HCT116 (cell line): ENCODE measurements at regions not wholly inside any gene's neighbourhood (a gene's known extent, or its start where the extent isn't known, plus 50 kb on each side); places are given as distances from the start of the nearest gene placed in this dataset.

ENCODE experiments used
- ATAC-seq: fragments of 200-7000 bp; cut with Tn5 transposase; 2 replicates; pipeline ENCODE4 v1.9.1; 2020; ENCODE audit warnings: mild to moderate bottlenecking, moderate library complexity
- BruUV-seq: library from RNA; stranded (reverse); fragments of 400-500 nt; replicated peaks from 2 replicates; lab custom pipeline; 2021; lab: Mats Ljungman, UMichigan
- CTCF ChIA-PET: fragments of 300-600 bp; sonication (Branson Sonifier 250); formaldehyde crosslinking; loops from one replicate; lab custom pipeline; 2021; ENCODE audit warnings: antibody characterized with exemption; lab: Charles Lee
- POLR2A ChIA-PET: fragments of 300-600, 350-600 bp; sonication (Branson Sonifier 250); formaldehyde crosslinking; loops from one replicate; lab custom pipeline; 2021; ENCODE audit warnings: antibody characterized with exemption; lab: Charles Lee
- RAD21 ChIA-PET, 2 experiments: fragments of 300-600 bp; sonication (Branson Sonifier 250); formaldehyde crosslinking; loops; one replicate each; lab custom pipeline; 2023; ENCODE audit warnings: low total read pairs in 2 of 2; ENCODE audit not compliant: uncharacterized antibody in 2 of 2, unreplicated experiment in 2 of 2, low non-redundant PET in 1 of 2; lab: Charles Lee
- DNase-seq: peaks from one replicate; pipeline ENCODE4 v3.0.0-alpha.2; 2010; ENCODE audit warnings: low read depth, low spot score
- H2AFZ ChIP-seq: fragments of 200-600 bp; shearing (Covaris generic), sonication (generic); 2 replicates; pipeline ENCODE4 v1.6.1; 2017; ENCODE audit warnings: low read depth, mixed run types, mixed read lengths, antibody characterized with exemption, low read length; ENCODE audit not compliant: poor library complexity, severe bottlenecking
- H3K27ac ChIP-seq: 2 replicates; pipeline ENCODE4 v1.5.1; 2012; ENCODE audit warnings: low read depth, low read length
- H3K27me3 ChIP-seq: fragments of 200-600 bp; sonication (generic); 2 replicates; pipeline ENCODE4 v1.6.1; 2016; ENCODE audit warnings: mixed run types, low read length, mixed read lengths; ENCODE audit not compliant: insufficient read depth
- H3K36me3 ChIP-seq, 2 experiments: fragments of 200-500 bp in 1 of 2; fragments of 200-600 bp in 1 of 2; sonication (Bioruptor generic) in 1 of 2; sonication (generic) in 1 of 2; 2 replicates each; pipeline versions ENCODE4 v1.5.1 to v1.6.1; 2014 to 2016; ENCODE audit warnings: low read length in 2 of 2, inconsistent platforms in 1 of 2, mixed read lengths in 1 of 2, mixed run types in 1 of 2; ENCODE audit not compliant: insufficient read depth in 2 of 2, control insufficient read depth in 1 of 2
- H3K4me1 ChIP-seq, 2 experiments: fragments of 200-600 bp in 1 of 2; sonication (generic) in 1 of 2; 2 replicates each; pipeline versions ENCODE4 v1.5.1 to v1.6.1; 2012 to 2017; ENCODE audit warnings: low read length in 2 of 2, inconsistent platforms in 1 of 2, mild to moderate bottlenecking in 1 of 2, mixed read lengths in 1 of 2, mixed run types in 1 of 2, moderate library complexity in 1 of 2; ENCODE audit not compliant: insufficient read depth in 2 of 2, control insufficient read depth in 1 of 2
- H3K4me2 ChIP-seq: fragments of 200-600 bp; sonication (generic); 2 replicates; pipeline ENCODE4 v1.6.1; 2017; ENCODE audit warnings: mixed run types, low read length, mixed read lengths
- H3K4me3 ChIP-seq, 2 experiments: fragments of 200-600 bp in 1 of 2; sonication (generic) in 1 of 2; replicated peaks in 1 of 2; 2 replicates each; pipeline ENCODE4 v1.5.1; 2011 to 2016; ENCODE audit warnings: low read length in 2 of 2, control low read depth in 1 of 2, low read depth in 1 of 2, mild to moderate bottlenecking in 1 of 2, mixed read lengths in 1 of 2, mixed run types in 1 of 2
- H3K79me2 ChIP-seq: fragments of 200-600 bp; sonication (generic); 2 replicates; pipeline ENCODE4 v1.6.1; 2017; ENCODE audit warnings: mild to moderate bottlenecking, mixed run types, low read length, moderate library complexity, mixed read lengths; ENCODE audit not compliant: insufficient read depth
- H3K9ac ChIP-seq: fragments of 200-600 bp; sonication (generic); 2 replicates; pipeline ENCODE4 v1.6.1; 2016; ENCODE audit warnings: low read length, mixed read lengths
- H3K9me2 ChIP-seq: fragments of 200-600 bp; sonication (generic), shearing (Covaris generic); 2 replicates; pipeline ENCODE4 v1.6.1; 2017; ENCODE audit warnings: mixed run types, mild to moderate bottlenecking, moderate library complexity; ENCODE audit not compliant: insufficient read depth
- H3K9me3 ChIP-seq, 2 experiments: fragments of 200-500 bp in 1 of 2; fragments of 200-600 bp in 1 of 2; sonication (Bioruptor generic) in 1 of 2; sonication (generic) in 1 of 2; 2 replicates each; pipeline ENCODE4 v1.6.1; 2014 to 2017; ENCODE audit warnings: low read length in 2 of 2, mixed read lengths in 2 of 2, inconsistent platforms in 1 of 2, low read depth in 1 of 2, mild to moderate bottlenecking in 1 of 2, mixed run types in 1 of 2, moderate library complexity in 1 of 2; ENCODE audit not compliant: control insufficient read depth in 1 of 2, insufficient read depth in 1 of 2
- H4K20me1 ChIP-seq: fragments of 200-600 bp; sonication (generic), shearing (Covaris generic); 2 replicates; pipeline ENCODE4 v1.6.1; 2017; ENCODE audit warnings: mixed run types, mild to moderate bottlenecking, moderate library complexity; ENCODE audit not compliant: insufficient read depth
- CEBPB ChIP-seq: IDR thresholded peaks from 2 replicates; pipeline ENCODE4 v1.6.1; 2012; ENCODE audit warnings: low read depth
- EGR1 ChIP-seq: IDR thresholded peaks from 2 replicates; pipeline ENCODE4 v1.6.1; 2012; ENCODE audit warnings: low read depth
- FOSL1 ChIP-seq: IDR thresholded peaks from 2 replicates; pipeline ENCODE4 v1.6.1; 2012; ENCODE audit warnings: low read depth
- POLR2A ChIP-seq: IDR thresholded peaks from 2 replicates; pipeline ENCODE4 v1.7.0; 2011; ENCODE audit warnings: borderline replicate concordance; ENCODE audit not compliant: insufficient read depth, insufficient read length; ENCODE audit errors: extremely low read depth
- POLR2AphosphoS5 ChIP-seq: IDR thresholded peaks from 2 replicates; pipeline ENCODE4 v1.6.1; 2011; ENCODE audit warnings: mild to moderate bottlenecking, low read depth, low read length, moderate library complexity
- SIN3A ChIP-seq: IDR thresholded peaks from 2 replicates; pipeline ENCODE4 v1.6.1; 2012; ENCODE audit warnings: low read depth
- SP1 ChIP-seq: IDR thresholded peaks from 2 replicates; pipeline ENCODE4 v1.6.1; 2012; ENCODE audit warnings: low read depth
- TCF7L2 ChIP-seq: IDR thresholded peaks from 2 replicates; pipeline ENCODE4 v1.7.0; 2011; ENCODE audit warnings: borderline replicate concordance, inconsistent platforms; ENCODE audit not compliant: insufficient read depth, insufficient read length; ENCODE audit errors: extremely low read depth
- ZFX ChIP-seq: fragments of 450-650 bp; IDR thresholded peaks from 2 replicates; pipeline ENCODE4 v1.6.1; 2017
- ZNF274 ChIP-seq: fragments of 200-500 bp; sonication (Bioruptor generic); IDR thresholded peaks from 2 replicates; pipeline ENCODE4 v1.6.1; 2014; ENCODE audit warnings: mild to moderate bottlenecking, low read depth, low read length, inconsistent platforms
- intact Hi-C: fragments of 100-400 bp; cut with micrococcal nuclease; formaldehyde crosslinking; loops from 2 replicates; pipeline ENCODE4 v1.10.0; 2022
- TF ChIP-seq, protein P1 (sequence below), 3 experiments: fragments of 200-600 bp in 1 of 3; sonication (generic) in 1 of 3; IDR thresholded peaks in 2 of 3; conservative IDR thresholded peaks in 1 of 3; 2 replicates each; pipeline ENCODE4 v1.5.1; 2012 to 2017; ENCODE audit warnings: low read depth in 2 of 3, low read length in 2 of 3, antibody characterized with exemption in 1 of 3, borderline replicate concordance in 1 of 3, control low read depth in 1 of 3, mild to moderate bottlenecking in 1 of 3, mixed read lengths in 1 of 3, mixed run types in 1 of 3, moderate library complexity in 1 of 3; ENCODE audit not compliant: insufficient read depth in 1 of 3
- TF ChIP-seq, protein P2 (sequence below): IDR thresholded peaks from 2 replicates; pipeline ENCODE4 v1.6.1; 2012
- TF ChIP-seq, protein P3 (sequence below): IDR thresholded peaks from 2 replicates; pipeline ENCODE4 v1.6.1; 2011; ENCODE audit warnings: mild to moderate bottlenecking, low read length, moderate library complexity; ENCODE audit not compliant: insufficient replicate concordance; ENCODE audit errors: extremely low read depth
- TF ChIP-seq, protein P4 (sequence below): IDR thresholded peaks from 2 replicates; pipeline ENCODE4 v1.6.1; 2012; ENCODE audit warnings: low read depth

DNA sequence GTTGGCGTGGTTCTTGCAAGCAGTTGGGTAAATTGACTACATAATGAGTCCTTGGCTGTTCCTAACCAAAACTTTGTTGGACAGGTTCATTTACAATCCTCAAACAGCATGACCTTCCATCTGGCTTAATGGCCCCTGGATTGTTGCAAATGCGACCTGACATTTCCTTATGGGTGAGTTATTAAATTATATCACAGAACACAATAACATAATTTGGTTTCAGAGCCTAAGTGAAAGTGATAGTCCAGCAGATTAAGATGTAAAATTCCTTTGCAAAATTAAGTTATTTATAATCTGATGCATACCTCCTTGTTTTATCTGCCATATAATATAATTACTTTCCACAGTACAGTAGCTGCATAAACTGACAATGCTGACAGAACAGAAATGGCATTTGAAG lies 224.4 kb downstream of the TUSC1 start:
- H3K79me2 ChIP-seq = no peaks in the 10 kb centered on the region
- ChIA-PET RAD21 (no interaction called here), CTCF (no interaction called here), POLR2A (no interaction called here)
- H3K4me2 ChIP-seq = no peak overlapping the region
- H3K27ac ChIP-seq = no peak overlapping the region
- no peak for DNase-seq
- H3K9me2 ChIP-seq = no peaks in the 10 kb centered on the region
- ATAC-seq = no peak
- H4K20me1 ChIP-seq = no peaks in the 10 kb centered on the region
- peaks cover 4 to 15% of the 10 kb centered on the region in 2 experiments; a peak in 1 of 4 replicates for H3K9me3 ChIP-seq
- H3K9ac ChIP-seq = no peak overlapping the region
- TF ChIP-seq, protein P1, sequence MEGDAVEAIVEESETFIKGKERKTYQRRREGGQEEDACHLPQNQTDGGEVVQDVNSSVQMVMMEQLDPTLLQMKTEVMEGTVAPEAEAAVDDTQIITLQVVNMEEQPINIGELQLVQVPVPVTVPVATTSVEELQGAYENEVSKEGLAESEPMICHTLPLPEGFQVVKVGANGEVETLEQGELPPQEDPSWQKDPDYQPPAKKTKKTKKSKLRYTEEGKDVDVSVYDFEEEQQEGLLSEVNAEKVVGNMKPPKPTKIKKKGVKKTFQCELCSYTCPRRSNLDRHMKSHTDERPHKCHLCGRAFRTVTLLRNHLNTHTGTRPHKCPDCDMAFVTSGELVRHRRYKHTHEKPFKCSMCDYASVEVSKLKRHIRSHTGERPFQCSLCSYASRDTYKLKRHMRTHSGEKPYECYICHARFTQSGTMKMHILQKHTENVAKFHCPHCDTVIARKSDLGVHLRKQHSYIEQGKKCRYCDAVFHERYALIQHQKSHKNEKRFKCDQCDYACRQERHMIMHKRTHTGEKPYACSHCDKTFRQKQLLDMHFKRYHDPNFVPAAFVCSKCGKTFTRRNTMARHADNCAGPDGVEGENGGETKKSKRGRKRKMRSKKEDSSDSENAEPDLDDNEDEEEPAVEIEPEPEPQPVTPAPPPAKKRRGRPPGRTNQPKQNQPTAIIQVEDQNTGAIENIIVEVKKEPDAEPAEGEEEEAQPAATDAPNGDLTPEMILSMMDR (IDR thresholded peaks at IDR 0.05 in 2 of 3, conservative IDR thresholded peaks at IDR 0.05 in 1 of 3; ENCODE audit: borderline replicate concordance in 1 of 3, insufficient read depth in 1 of 3, low read depth in 2 of 3, low read length in 2 of 3) = no peak
- TF ChIP-seq FOSL1 = no peak
- no peak for TF ChIP-seq CEBPB
- TF ChIP-seq SP1 = no peak
- TF ChIP-seq, protein P2, sequence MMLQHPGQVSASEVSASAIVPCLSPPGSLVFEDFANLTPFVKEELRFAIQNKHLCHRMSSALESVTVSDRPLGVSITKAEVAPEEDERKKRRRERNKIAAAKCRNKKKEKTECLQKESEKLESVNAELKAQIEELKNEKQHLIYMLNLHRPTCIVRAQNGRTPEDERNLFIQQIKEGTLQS = no peak
- no peak for TF ChIP-seq TCF7L2
- TF ChIP-seq SIN3A = no peak
- TF ChIP-seq, protein P3, sequence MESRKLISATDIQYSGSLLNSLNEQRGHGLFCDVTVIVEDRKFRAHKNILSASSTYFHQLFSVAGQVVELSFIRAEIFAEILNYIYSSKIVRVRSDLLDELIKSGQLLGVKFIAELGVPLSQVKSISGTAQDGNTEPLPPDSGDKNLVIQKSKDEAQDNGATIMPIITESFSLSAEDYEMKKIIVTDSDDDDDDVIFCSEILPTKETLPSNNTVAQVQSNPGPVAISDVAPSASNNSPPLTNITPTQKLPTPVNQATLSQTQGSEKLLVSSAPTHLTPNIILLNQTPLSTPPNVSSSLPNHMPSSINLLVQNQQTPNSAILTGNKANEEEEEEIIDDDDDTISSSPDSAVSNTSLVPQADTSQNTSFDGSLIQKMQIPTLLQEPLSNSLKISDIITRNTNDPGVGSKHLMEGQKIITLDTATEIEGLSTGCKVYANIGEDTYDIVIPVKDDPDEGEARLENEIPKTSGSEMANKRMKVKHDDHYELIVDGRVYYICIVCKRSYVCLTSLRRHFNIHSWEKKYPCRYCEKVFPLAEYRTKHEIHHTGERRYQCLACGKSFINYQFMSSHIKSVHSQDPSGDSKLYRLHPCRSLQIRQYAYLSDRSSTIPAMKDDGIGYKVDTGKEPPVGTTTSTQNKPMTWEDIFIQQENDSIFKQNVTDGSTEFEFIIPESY = no peak
- TF ChIP-seq ZFX = no peak
- TF ChIP-seq ZNF274 = no peak
- no peak for TF ChIP-seq POLR2AphosphoS5
- no peak for TF ChIP-seq EGR1
- TF ChIP-seq POLR2A = no peak
- TF ChIP-seq, protein P4, sequence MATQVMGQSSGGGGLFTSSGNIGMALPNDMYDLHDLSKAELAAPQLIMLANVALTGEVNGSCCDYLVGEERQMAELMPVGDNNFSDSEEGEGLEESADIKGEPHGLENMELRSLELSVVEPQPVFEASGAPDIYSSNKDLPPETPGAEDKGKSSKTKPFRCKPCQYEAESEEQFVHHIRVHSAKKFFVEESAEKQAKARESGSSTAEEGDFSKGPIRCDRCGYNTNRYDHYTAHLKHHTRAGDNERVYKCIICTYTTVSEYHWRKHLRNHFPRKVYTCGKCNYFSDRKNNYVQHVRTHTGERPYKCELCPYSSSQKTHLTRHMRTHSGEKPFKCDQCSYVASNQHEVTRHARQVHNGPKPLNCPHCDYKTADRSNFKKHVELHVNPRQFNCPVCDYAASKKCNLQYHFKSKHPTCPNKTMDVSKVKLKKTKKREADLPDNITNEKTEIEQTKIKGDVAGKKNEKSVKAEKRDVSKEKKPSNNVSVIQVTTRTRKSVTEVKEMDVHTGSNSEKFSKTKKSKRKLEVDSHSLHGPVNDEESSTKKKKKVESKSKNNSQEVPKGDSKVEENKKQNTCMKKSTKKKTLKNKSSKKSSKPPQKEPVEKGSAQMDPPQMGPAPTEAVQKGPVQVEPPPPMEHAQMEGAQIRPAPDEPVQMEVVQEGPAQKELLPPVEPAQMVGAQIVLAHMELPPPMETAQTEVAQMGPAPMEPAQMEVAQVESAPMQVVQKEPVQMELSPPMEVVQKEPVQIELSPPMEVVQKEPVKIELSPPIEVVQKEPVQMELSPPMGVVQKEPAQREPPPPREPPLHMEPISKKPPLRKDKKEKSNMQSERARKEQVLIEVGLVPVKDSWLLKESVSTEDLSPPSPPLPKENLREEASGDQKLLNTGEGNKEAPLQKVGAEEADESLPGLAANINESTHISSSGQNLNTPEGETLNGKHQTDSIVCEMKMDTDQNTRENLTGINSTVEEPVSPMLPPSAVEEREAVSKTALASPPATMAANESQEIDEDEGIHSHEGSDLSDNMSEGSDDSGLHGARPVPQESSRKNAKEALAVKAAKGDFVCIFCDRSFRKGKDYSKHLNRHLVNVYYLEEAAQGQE = no peak
- intact Hi-C loops = no loop called here
- H3K36me3 ChIP-seq = no peaks in the 10 kb centered on the region
- no peaks in the 10 kb centered on the region for H3K4me1 ChIP-seq
- BruUV-seq = no TSS peak
- no peak overlapping the region for H3K4me3 ChIP-seq
- H2AFZ ChIP-seq = no peak overlapping the region
- H3K27me3 ChIP-seq = no peaks in the 10 kb centered on the region
